ENCODE measurements at regions not wholly inside any gene's neighbourhood (a gene's known extent, or its start where the extent isn't known, plus 50 kb on each side); places are given as distances from the start of the nearest gene placed in this dataset.

- POLR2A ChIA-PET, result no interaction called here
- CTCF ChIA-PET, result interaction anchor here (0.6 kb wide), 1 partner anchor 295 kb away, joined by 3 read pairs; no protein-coding TSS in a partner anchor
- Histone ChIP-seq H3K4me3 (ENCODE audit: low read depth, low read length) (no peak overlapping the region), H3K27ac (ENCODE audit: low read depth, low read length) (no peak overlapping the region), H3K27me3 (ENCODE audit: control insufficient read depth, insufficient read depth, low read length) (no peaks in the 10 kb centered on the region), H3K9me3 (ENCODE audit: control insufficient read depth, insufficient read depth, low read length) (peaks cover 4% of the 10 kb centered on the region)
- no peak for TF ChIP-seq CTCF (IDR thresholded peaks at IDR 0.05; ENCODE audit: low read depth, low read length)
- no peak for DNase-seq (ENCODE audit: low read depth, low spot score)
Measured at GRCh38 chr6:137657351-137657911, 163.2 kb upstream of the OLIG3 start.

- POLR2A ChIA-PET, result no interaction called here
- CTCF ChIA-PET, result interaction anchor here (0.9 kb wide), 1 partner anchor 54 kb away, joined by 3 read pairs; no protein-coding TSS in a partner anchor
- no peak for TF ChIP-seq CTCF (IDR thresholded peaks at IDR 0.05; ENCODE audit: low read depth, low read length)
- Histone ChIP-seq H3K27ac (ENCODE audit: low read depth, low read length) (no peak overlapping the region), H3K4me3 (ENCODE audit: low read depth, low read length) (no peak overlapping the region), H3K27me3 (ENCODE audit: control insufficient read depth, insufficient read depth, low read length) (no peaks in the 10 kb centered on the region), H3K9me3 (ENCODE audit: control insufficient read depth, insufficient read depth, low read length) (no peaks in the 10 kb centered on the region)
- no peak for DNase-seq (ENCODE audit: low read depth, low spot score)
Measured at GRCh38 chr6:137658287-137658686, 164.1 kb upstream of the OLIG3 start.

GRCh38 chr6:137659871-137660270 is 165.7 kb upstream of the OLIG3 start:
- no peaks in the 10 kb centered on the region for H3K9me3 ChIP-seq (ENCODE audit: control insufficient read depth, insufficient read depth, low read length)
- no peak overlapping the region for H3K27ac ChIP-seq (ENCODE audit: low read depth, low read length)
- TF ChIP-seq CTCF (IDR thresholded peaks at IDR 0.05; ENCODE audit: low read depth, low read length), result no peak
- H3K27me3 ChIP-seq (ENCODE audit: control insufficient read depth, insufficient read depth, low read length), result no peaks in the 10 kb centered on the region
- no peak for DNase-seq (ENCODE audit: low read depth, low spot score)
- H3K4me3 ChIP-seq (ENCODE audit: low read depth, low read length), result no peak overlapping the region
- POLR2A ChIA-PET, result no interaction called here
- CTCF ChIA-PET, result no interaction called here

GRCh38 chr6:137660296-137660731 is 166.1 kb upstream of the OLIG3 start:
- H3K27me3 ChIP-seq (ENCODE audit: control insufficient read depth, insufficient read depth, low read length), result no peaks in the 10 kb centered on the region
- H3K4me3 ChIP-seq (ENCODE audit: low read depth, low read length), result no peak overlapping the region
- ChIA-PET CTCF (no interaction called here), POLR2A (no interaction called here)
- no peaks in the 10 kb centered on the region for H3K9me3 ChIP-seq (ENCODE audit: control insufficient read depth, insufficient read depth, low read length)
- DNase-seq (ENCODE audit: low read depth, low spot score), result no peak
- no peak for TF ChIP-seq CTCF (IDR thresholded peaks at IDR 0.05; ENCODE audit: low read depth, low read length)
- no peak overlapping the region for H3K27ac ChIP-seq (ENCODE audit: low read depth, low read length)

GRCh38 chr6:137661601-137662000 is 167.4 kb upstream of the OLIG3 start:
- DNase-seq (ENCODE audit: low read depth, low spot score), result no peak
- H3K9me3 ChIP-seq (ENCODE audit: control insufficient read depth, insufficient read depth, low read length), result no peaks in the 10 kb centered on the region
- no peaks in the 10 kb centered on the region for H3K27me3 ChIP-seq (ENCODE audit: control insufficient read depth, insufficient read depth, low read length)
- TF ChIP-seq CTCF (IDR thresholded peaks at IDR 0.05; ENCODE audit: low read depth, low read length), result peak; percentile 52
- CTCF ChIA-PET, result no interaction called here
- POLR2A ChIA-PET, result no interaction called here
- no peak overlapping the region for H3K27ac ChIP-seq (ENCODE audit: low read depth, low read length)
- no peak overlapping the region for H3K4me3 ChIP-seq (ENCODE audit: low read depth, low read length)

Measured in AG04450 (cell line).